Gastroesophageal sphincter (tissue), 4 donors: ENCODE measurements at regions not wholly inside any gene's neighbourhood (a gene's known extent, or its start where the extent isn't known, plus 50 kb on each side); places are given as distances from the start of the nearest gene placed in this dataset.

Source experiments
- ATAC-seq: fragments of 150-250 bp; one replicate; pipeline ENCODE4 v1.9.1; 2016; ENCODE audit warnings: mild to moderate bottlenecking, moderate library complexity
- H3K27ac ChIP-seq, 4 donors: fragments of 200-600 bp; sonication (generic) in 3 of 4; 1 replicate in 3 of 4; 2 replicates in 1 of 4; pipeline ENCODE4 v1.5.1; 2016 to 2019
- H3K27me3 ChIP-seq: fragments of 200-600 bp; sonication (generic); one replicate; pipeline ENCODE4 v1.5.1; 2019
- H3K36me3 ChIP-seq, 2 donors: fragments of 200-600 bp; sonication (generic); one replicate each; pipeline ENCODE4 v1.5.1; 2019; ENCODE audit warnings: control low read depth in 1 of 2
- H3K4me1 ChIP-seq, 3 donors: fragments of 200-600 bp; sonication (generic); 1 replicate in 2 of 3; 2 replicates in 1 of 3; pipeline ENCODE4 v1.5.1; 2016 to 2019; ENCODE audit warnings: control low read depth in 2 of 3
- H3K4me3 ChIP-seq, 2 donors: fragments of 200-600 bp; sonication (generic); one replicate each; pipeline ENCODE4 v1.5.1; 2019; ENCODE audit warnings: mild to moderate bottlenecking in 1 of 2, moderate library complexity in 1 of 2
- H3K9me3 ChIP-seq, 3 donors: fragments of 200-600 bp; sonication (generic); one replicate each; pipeline ENCODE4 v1.5.1; 2017 to 2019; ENCODE audit warnings: control low read depth in 2 of 3
- CTCF ChIP-seq, 4 experiments: fragments of 200-600 bp in 2 of 4; fragments of 450-650 bp in 2 of 4; sonication (generic) in 1 of 4; IDR thresholded peaks; one replicate each; pipeline ENCODE4 v1.5.1; 2017 to 2019; ENCODE audit warnings: antibody characterized with exemption in 4 of 4, mild to moderate bottlenecking in 2 of 4, moderate library complexity in 2 of 4
- EP300 ChIP-seq: sonication (generic); formaldehyde crosslinking; IDR thresholded peaks from one replicate; pipeline ENCODE4 v1.6.1; 2017; ENCODE audit warnings: antibody characterized with exemption, mild to moderate bottlenecking
- POLR2A ChIP-seq, 2 donors: fragments of 450-650 bp; IDR thresholded peaks; one replicate each; pipeline ENCODE4 v1.6.1; 2017; ENCODE audit warnings: antibody characterized with exemption in 2 of 2, mild to moderate bottlenecking in 2 of 2, moderate library complexity in 1 of 2
- POLR2AphosphoS5 ChIP-seq: sonication (generic); formaldehyde crosslinking; IDR thresholded peaks from one replicate; pipeline ENCODE4 v1.6.1; 2017; ENCODE audit warnings: antibody characterized with exemption
- WGBS, 2 donors: methylation state at CpG; one replicate each; pipeline ENCODE4 v1.1.5; 2018; ENCODE audit warnings: low coverage in 1 of 2; 5-methylcytosine and 5-hydroxymethylcytosine counted together

- no peaks in the 10 kb centered on the region for H3K36me3 ChIP-seq
- H3K27ac ChIP-seq: no peak overlapping the region
- H3K4me3 ChIP-seq: no peak overlapping the region
- ATAC-seq: no peak
- H3K9me3 ChIP-seq: no peaks in the 10 kb centered on the region
- H3K27me3 ChIP-seq: no peaks in the 10 kb centered on the region
- 64 to 65% methylated on average over 5 of the region's 5 CpGs for WGBS, 2 donors
- no peak for TF ChIP-seq EP300
- no peak for TF ChIP-seq POLR2A (IDR thresholded peaks at IDR 0.05)
- no peak for TF ChIP-seq POLR2AphosphoS5
- no peaks in the 10 kb centered on the region for H3K4me1 ChIP-seq
Observed at GRCh38 chr1:189786761-189787160, 690.9 kb downstream of the BRINP3 start.

- no peaks in the 10 kb centered on the region for H3K4me1 ChIP-seq
- no peaks in the 10 kb centered on the region for H3K9me3 ChIP-seq
- H3K36me3 ChIP-seq: no peaks in the 10 kb centered on the region
- H3K4me3 ChIP-seq: no peak overlapping the region
- 65 to 67% methylated on average over 9 of the region's 9 CpGs for WGBS, 2 donors
- ATAC-seq: no peak
- no peaks in the 10 kb centered on the region for H3K27me3 ChIP-seq
- H3K27ac ChIP-seq: no peak overlapping the region
- TF ChIP-seq CTCF (IDR thresholded peaks at IDR 0.05): no peak
- TF ChIP-seq POLR2A (IDR thresholded peaks at IDR 0.05): no peak
- TF ChIP-seq EP300: no peak
- no peak for TF ChIP-seq POLR2AphosphoS5
Observed at GRCh38 chr1:189787201-189787600, 690.5 kb downstream of the BRINP3 start.

- Histone ChIP-seq H3K4me3 (no peak overlapping the region), H3K4me1 (no peaks in the 10 kb centered on the region), H3K27ac (no peak overlapping the region), H3K36me3 (no peaks in the 10 kb centered on the region), H3K9me3 (no peaks in the 10 kb centered on the region), H3K27me3 (no peaks in the 10 kb centered on the region)
- no peak for TF ChIP-seq EP300
- TF ChIP-seq POLR2AphosphoS5: no peak
- TF ChIP-seq CTCF (IDR thresholded peaks at IDR 0.05): no peak
- TF ChIP-seq POLR2A (IDR thresholded peaks at IDR 0.05): no peak
- no peak for ATAC-seq
- 64 to 76% methylated on average over 2 of the region's 2 CpGs for WGBS, 2 donors
Observed at GRCh38 chr1:189790335-189790734, 687.3 kb downstream of the BRINP3 start.

- no peaks in the 10 kb centered on the region for H3K9me3 ChIP-seq
- TF ChIP-seq POLR2A (IDR thresholded peaks at IDR 0.05) (no peak), CTCF (IDR thresholded peaks at IDR 0.05) (no peak), POLR2AphosphoS5 (no peak), EP300 (no peak)
- no peak overlapping the region for H3K27ac ChIP-seq
- no peak overlapping the region for H3K4me3 ChIP-seq
- WGBS, 2 donors: 43 to 44% methylated on average over 2 of the region's 3 CpGs
- no peaks in the 10 kb centered on the region for H3K4me1 ChIP-seq
- no peaks in the 10 kb centered on the region for H3K36me3 ChIP-seq
- no peaks in the 10 kb centered on the region for H3K27me3 ChIP-seq
- no peak for ATAC-seq
Observed at GRCh38 chr1:189803364-189803763, 674.3 kb downstream of the BRINP3 start.

DNA sequence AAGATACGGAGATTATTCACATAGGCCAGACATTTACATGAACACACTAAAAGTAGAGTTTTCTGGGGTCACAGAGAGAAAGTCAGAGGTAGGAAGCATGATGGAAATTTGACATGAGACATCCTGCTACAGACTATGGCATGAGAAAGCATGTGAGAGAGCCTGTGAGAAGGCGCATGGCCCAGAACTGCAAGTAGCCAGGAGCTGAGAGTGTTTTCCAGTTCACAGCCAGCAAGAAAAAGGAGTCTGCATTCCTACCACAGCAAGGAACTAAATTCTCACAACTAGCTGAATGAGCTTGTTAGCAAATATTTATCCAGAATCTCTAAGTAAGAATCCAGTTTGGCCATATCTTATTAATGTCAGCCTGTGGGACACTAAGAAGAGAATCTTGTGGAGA, 673.3 kb downstream of the BRINP3 start:
- Histone ChIP-seq H3K4me1 (no peaks in the 10 kb centered on the region), H3K9me3 (no peaks in the 10 kb centered on the region), H3K27me3 (no peaks in the 10 kb centered on the region), H3K27ac (no peak overlapping the region), H3K4me3 (no peak overlapping the region), H3K36me3 (no peaks in the 10 kb centered on the region)
- WGBS, 2 donors: 85 to 92% methylated on average over 2 of the region's 2 CpGs
- ATAC-seq: no peak
- TF ChIP-seq CTCF (IDR thresholded peaks at IDR 0.05): no peak
- no peak for TF ChIP-seq EP300
- TF ChIP-seq POLR2A (IDR thresholded peaks at IDR 0.05): no peak
- TF ChIP-seq POLR2AphosphoS5: no peak
